ENCODE measurements at regions not wholly inside any gene's neighbourhood (a gene's known extent, or its start where the extent isn't known, plus 50 kb on each side); places are given as distances from the start of the nearest gene placed in this dataset.

DNA sequence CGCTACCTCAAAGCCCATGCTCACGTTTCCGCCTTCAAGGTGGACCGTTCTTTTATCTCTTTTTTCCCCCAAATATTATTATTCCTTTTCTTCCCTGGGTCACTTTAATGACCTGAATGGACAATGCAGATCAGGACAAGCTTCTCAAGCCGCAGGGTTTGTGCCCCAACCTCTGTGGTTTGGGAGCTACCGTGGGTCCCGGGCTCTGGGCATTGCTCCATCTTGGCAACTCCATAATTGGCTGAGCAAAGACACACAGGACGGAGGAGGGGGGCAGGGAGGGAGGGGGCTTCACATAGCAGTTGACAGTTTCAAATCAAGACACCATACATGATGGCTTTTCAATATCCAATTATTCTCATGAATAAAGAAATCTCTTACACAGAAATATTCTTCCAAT, 308.1 kb upstream of the FZD8 start:
- no peak for TF ChIP-seq POLR2A (IDR thresholded peaks at IDR 0.05)
- TF ChIP-seq, protein P1, sequence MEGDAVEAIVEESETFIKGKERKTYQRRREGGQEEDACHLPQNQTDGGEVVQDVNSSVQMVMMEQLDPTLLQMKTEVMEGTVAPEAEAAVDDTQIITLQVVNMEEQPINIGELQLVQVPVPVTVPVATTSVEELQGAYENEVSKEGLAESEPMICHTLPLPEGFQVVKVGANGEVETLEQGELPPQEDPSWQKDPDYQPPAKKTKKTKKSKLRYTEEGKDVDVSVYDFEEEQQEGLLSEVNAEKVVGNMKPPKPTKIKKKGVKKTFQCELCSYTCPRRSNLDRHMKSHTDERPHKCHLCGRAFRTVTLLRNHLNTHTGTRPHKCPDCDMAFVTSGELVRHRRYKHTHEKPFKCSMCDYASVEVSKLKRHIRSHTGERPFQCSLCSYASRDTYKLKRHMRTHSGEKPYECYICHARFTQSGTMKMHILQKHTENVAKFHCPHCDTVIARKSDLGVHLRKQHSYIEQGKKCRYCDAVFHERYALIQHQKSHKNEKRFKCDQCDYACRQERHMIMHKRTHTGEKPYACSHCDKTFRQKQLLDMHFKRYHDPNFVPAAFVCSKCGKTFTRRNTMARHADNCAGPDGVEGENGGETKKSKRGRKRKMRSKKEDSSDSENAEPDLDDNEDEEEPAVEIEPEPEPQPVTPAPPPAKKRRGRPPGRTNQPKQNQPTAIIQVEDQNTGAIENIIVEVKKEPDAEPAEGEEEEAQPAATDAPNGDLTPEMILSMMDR (IDR thresholded peaks at IDR 0.05): no peak
